Skeletal muscle satellite cell (primary cell): ENCODE measurements at regions not wholly inside any gene's neighbourhood (a gene's known extent, or its start where the extent isn't known, plus 50 kb on each side); places are given as distances from the start of the nearest gene placed in this dataset.

Source experiments
- H3K27me3 ChIP-seq: 2 replicates; pipeline ENCODE4 v1.7.0; 2013; ENCODE audit warnings: low read length; ENCODE audit not compliant: control insufficient read depth, insufficient read depth
- H3K36me3 ChIP-seq: 2 replicates; pipeline ENCODE4 v1.7.0; 2013; ENCODE audit warnings: mild to moderate bottlenecking, control low read depth, low read length; ENCODE audit not compliant: insufficient read depth
- H3K4me1 ChIP-seq: 2 replicates; pipeline ENCODE4 v1.7.0; 2013; ENCODE audit warnings: low read length; ENCODE audit not compliant: control insufficient read depth, insufficient read depth
- H3K4me2 ChIP-seq: 2 replicates; pipeline ENCODE4 v1.7.0; 2013; ENCODE audit warnings: mild to moderate bottlenecking, low read length
- H3K4me3 ChIP-seq: 2 replicates; pipeline ENCODE4 v1.7.0; 2013; ENCODE audit warnings: low read length
- H3K9ac ChIP-seq: 2 replicates; pipeline ENCODE4 v1.7.0; 2013; ENCODE audit warnings: mild to moderate bottlenecking, low read depth, low read length, moderate library complexity
- H3K9me3 ChIP-seq: replicated peaks from 2 replicates; pipeline ENCODE4 v1.7.0; 2013; ENCODE audit warnings: mild to moderate bottlenecking, control low read depth, low read length

- Histone ChIP-seq H3K9ac (no peak overlapping the region), H3K4me1 (no peaks in the 10 kb centered on the region), H3K4me3 (no peak overlapping the region), H3K27me3 (no peaks in the 10 kb centered on the region), H3K36me3 (no peaks in the 10 kb centered on the region), H3K9me3 (no peaks in the 10 kb centered on the region), H3K4me2 (no peak overlapping the region)
Observed at GRCh38 chrX:44470816-44471215, 71.8 kb downstream of the FUNDC1 start.

DNA sequence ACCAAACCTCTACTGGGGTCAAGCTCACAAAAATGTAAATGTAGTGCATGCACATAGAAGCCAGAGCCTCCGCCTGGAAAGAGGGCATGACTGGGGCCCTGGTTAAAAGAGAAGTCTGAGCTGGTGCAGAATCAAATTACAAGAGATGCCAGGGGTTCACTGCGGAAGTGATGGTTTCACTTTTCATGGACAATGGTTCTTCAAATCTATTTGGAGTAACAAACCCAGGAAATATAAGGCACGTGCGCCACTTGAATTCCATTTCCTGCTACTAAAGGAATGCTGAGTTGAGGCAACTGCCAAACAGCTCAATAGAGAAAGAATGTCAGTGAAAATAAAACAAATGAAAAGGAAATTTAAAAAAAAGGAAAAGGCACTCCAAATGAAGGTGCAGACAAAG, 79.8 kb downstream of the FUNDC1 start:
- no peaks in the 10 kb centered on the region for H3K27me3 ChIP-seq
- H3K9ac ChIP-seq: no peak overlapping the region
- H3K4me1 ChIP-seq: peaks cover 4% of the 10 kb centered on the region
- no peaks in the 10 kb centered on the region for H3K9me3 ChIP-seq
- no peak overlapping the region for H3K4me2 ChIP-seq
- no peak overlapping the region for H3K4me3 ChIP-seq
- H3K36me3 ChIP-seq: no peaks in the 10 kb centered on the region

GRCh38 chrX:44459501-44459900, 83.2 kb downstream of the FUNDC1 start:
- Histone ChIP-seq H3K9ac (no peak overlapping the region), H3K4me1 (peaks cover 4% of the 10 kb centered on the region), H3K4me2 (no peak overlapping the region), H3K9me3 (no peaks in the 10 kb centered on the region), H3K4me3 (no peak overlapping the region), H3K36me3 (no peaks in the 10 kb centered on the region), H3K27me3 (no peaks in the 10 kb centered on the region)

GRCh38 chrX:44456685-44457084, 86.0 kb downstream of the FUNDC1 start:
- Histone ChIP-seq H3K4me3 (no peak overlapping the region), H3K9ac (no peak overlapping the region), H3K9me3 (no peaks in the 10 kb centered on the region), H3K4me1 (no peaks in the 10 kb centered on the region), H3K27me3 (no peaks in the 10 kb centered on the region), H3K4me2 (no peak overlapping the region), H3K36me3 (no peaks in the 10 kb centered on the region)

DNA sequence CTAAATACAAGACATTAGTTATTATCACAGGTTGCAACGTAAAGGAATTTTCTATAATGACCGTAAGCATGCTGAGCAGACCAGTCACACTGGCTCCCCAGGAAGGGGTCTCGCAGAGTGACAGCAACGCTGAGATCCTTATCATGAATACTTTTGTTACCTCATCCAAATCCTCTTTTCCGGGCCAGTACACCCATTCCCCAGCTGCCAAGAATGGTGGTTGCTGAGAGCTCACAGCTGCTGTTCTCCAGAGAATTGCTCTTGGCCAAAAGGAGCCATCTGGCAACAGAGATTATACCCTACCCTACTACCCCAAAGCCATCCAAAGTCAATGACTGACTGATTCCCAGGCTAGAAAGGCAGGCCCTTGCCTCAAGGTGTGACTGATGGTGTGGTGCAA, 91.6 kb downstream of the FUNDC1 start:
- Histone ChIP-seq H3K4me1 (no peaks in the 10 kb centered on the region), H3K36me3 (no peaks in the 10 kb centered on the region), H3K9ac (no peak overlapping the region), H3K4me3 (no peak overlapping the region), H3K27me3 (no peaks in the 10 kb centered on the region), H3K4me2 (no peak overlapping the region), H3K9me3 (no peaks in the 10 kb centered on the region)

DNA sequence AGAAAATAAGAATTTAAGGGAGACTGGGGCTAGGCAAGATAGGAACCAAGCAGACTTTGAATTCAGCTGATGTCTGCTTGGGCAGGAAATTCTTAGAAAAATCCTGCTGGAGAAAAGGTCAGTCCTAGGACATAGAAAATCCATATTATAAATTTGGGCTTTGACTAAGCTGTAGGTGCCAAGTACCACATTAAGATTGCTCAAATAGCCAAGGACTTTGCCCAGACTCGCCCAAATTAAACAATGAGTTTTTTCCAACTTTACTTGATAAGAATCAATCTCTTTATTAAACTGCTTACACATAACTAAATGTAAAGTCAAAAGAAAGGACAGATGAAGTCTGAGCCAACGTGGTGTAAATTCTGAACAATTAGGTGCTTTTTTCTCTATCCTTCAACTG, 95.4 kb downstream of the FUNDC1 start:
- Histone ChIP-seq H3K4me2 (no peak overlapping the region), H3K9me3 (no peaks in the 10 kb centered on the region), H3K4me1 (no peaks in the 10 kb centered on the region), H3K27me3 (no peaks in the 10 kb centered on the region), H3K36me3 (no peaks in the 10 kb centered on the region), H3K9ac (no peak overlapping the region), H3K4me3 (no peak overlapping the region)

GRCh38 chrX:44440006-44440405, 96.5 kb upstream of the EFHC2 start:
- Histone ChIP-seq H3K4me3 (no peak overlapping the region), H3K27me3 (no peaks in the 10 kb centered on the region), H3K9ac (no peak overlapping the region), H3K36me3 (no peaks in the 10 kb centered on the region), H3K9me3 (no peaks in the 10 kb centered on the region), H3K4me1 (no peaks in the 10 kb centered on the region), H3K4me2 (no peak overlapping the region)

- H3K36me3 ChIP-seq: no peaks in the 10 kb centered on the region
- no peaks in the 10 kb centered on the region for H3K9me3 ChIP-seq
- no peaks in the 10 kb centered on the region for H3K27me3 ChIP-seq
- no peak overlapping the region for H3K9ac ChIP-seq
- H3K4me2 ChIP-seq: no peak overlapping the region
- no peak overlapping the region for H3K4me3 ChIP-seq
- H3K4me1 ChIP-seq: no peaks in the 10 kb centered on the region
Observed at GRCh38 chrX:44439242-44439794, 95.8 kb upstream of the EFHC2 start.

GRCh38 chrX:44435047-44435446, 91.6 kb upstream of the EFHC2 start:
- Histone ChIP-seq H3K27me3 (no peaks in the 10 kb centered on the region), H3K4me1 (peaks cover 3% of the 10 kb centered on the region), H3K36me3 (no peaks in the 10 kb centered on the region), H3K9ac (no peak overlapping the region), H3K4me3 (no peak overlapping the region), H3K9me3 (no peaks in the 10 kb centered on the region), H3K4me2 (no peak overlapping the region)

- Histone ChIP-seq H3K4me2 (no peak overlapping the region), H3K4me1 (peaks cover 3% of the 10 kb centered on the region), H3K27me3 (no peaks in the 10 kb centered on the region), H3K4me3 (no peak overlapping the region), H3K9me3 (no peaks in the 10 kb centered on the region), H3K9ac (no peak overlapping the region), H3K36me3 (no peaks in the 10 kb centered on the region)
Observed at GRCh38 chrX:44433556-44433955, 90.1 kb upstream of the EFHC2 start.

GRCh38 chrX:44432641-44433040, 89.2 kb upstream of the EFHC2 start:
- Histone ChIP-seq H3K9ac (no peak overlapping the region), H3K27me3 (no peaks in the 10 kb centered on the region), H3K4me3 (no peak overlapping the region), H3K36me3 (no peaks in the 10 kb centered on the region), H3K9me3 (no peaks in the 10 kb centered on the region), H3K4me2 (no peak overlapping the region), H3K4me1 (peaks cover 3% of the 10 kb centered on the region)

- no peak overlapping the region for H3K4me3 ChIP-seq
- H3K9ac ChIP-seq: no peak overlapping the region
- H3K4me1 ChIP-seq: peaks cover 3% of the 10 kb centered on the region
- no peaks in the 10 kb centered on the region for H3K9me3 ChIP-seq
- H3K36me3 ChIP-seq: no peaks in the 10 kb centered on the region
- no peaks in the 10 kb centered on the region for H3K27me3 ChIP-seq
- H3K4me2 ChIP-seq: no peak overlapping the region
Observed at GRCh38 chrX:44431194-44431593, 87.7 kb upstream of the EFHC2 start.
